NOMO-1 treated with dmso at 0.1 percent for 144 hours (cell line): ENCODE measurements at regions not wholly inside any gene's neighbourhood (a gene's known extent, or its start where the extent isn't known, plus 50 kb on each side); places are given as distances from the start of the nearest gene placed in this dataset.
A peak's percentile ranks its signal among the peaks of the same experiment; 100 is the strongest.

ENCODE experiments used
- DNase-seq: peaks from one replicate; lab custom pipeline; 2025; ENCODE audit not compliant: unreplicated experiment; lab: John Stamatoyannopoulos, UW

DNA sequence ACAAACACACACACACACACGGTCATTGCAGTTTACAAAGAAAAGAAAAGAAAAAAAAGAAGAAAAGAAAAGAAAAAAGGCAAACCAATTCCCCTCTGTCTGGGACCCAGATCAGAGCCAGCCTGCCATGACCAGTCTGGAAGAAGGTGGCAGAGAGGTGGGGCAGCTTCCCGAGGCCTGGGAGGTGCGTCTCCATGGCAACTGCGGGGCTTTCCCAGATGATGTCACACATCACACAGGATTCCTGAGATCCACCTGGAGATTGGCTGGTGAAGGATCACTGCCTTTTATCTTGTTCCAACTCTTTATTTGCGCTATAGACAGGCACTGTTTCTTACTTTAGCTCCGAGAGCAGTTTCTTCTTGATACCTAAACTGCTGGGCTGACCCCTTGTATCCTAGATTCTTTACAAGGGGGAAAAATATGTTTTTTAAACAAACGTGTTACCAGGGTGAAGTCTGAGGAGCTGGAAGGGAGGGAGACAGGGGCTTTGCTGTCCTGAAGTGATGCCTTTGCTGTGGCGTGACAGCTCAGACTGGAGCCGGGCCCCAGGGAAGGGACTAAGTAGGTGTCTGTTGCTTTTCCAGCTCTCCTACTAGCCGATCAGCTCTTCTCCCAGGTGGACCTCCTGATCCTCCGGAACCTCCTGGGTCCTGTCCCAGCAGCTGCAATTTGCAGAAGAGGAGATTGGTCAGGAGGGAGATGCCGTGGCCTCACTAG lies 298.5 kb downstream of the KLF6 start:
- no peak for DNase-seq

DNA sequence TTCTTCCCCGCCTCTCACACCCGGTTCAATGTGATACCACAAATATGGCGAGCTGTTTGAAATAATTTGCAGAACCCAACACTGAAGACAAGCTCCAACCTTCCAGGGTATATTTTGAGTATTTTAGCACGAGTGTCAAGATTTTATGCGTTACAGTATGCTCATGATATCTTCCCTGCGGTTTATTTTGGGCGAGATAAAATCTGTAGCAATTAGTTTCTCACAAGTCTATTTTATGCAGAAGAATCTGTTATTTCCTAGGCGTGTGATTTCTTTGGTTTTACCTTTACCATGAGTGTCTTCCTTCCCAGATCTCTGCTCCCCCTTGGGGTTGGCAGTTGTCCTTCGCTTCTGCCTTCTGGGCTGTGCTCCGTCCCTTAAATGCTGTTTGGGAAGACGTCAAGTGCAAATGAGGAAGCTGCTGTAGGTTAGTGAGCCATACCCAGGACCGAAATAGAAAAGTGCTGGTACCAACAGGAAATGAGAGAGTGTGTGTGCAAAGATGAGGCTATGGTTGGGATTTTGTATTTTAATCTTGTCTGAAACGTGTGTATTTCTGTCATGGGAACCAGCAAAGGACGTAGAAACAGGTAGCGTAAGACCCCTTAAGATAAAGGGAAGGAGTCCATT lies 299.8 kb downstream of the KLF6 start:
- DNase-seq, result peak; percentile 84

GRCh38 chr10:3484306-3485056 lies 300.5 kb downstream of the KLF6 start:
- DNase-seq, result no peak

GRCh38 chr10:3482200-3482993 lies 302.6 kb downstream of the KLF6 start:
- peak; percentile 86 for DNase-seq

DNA sequence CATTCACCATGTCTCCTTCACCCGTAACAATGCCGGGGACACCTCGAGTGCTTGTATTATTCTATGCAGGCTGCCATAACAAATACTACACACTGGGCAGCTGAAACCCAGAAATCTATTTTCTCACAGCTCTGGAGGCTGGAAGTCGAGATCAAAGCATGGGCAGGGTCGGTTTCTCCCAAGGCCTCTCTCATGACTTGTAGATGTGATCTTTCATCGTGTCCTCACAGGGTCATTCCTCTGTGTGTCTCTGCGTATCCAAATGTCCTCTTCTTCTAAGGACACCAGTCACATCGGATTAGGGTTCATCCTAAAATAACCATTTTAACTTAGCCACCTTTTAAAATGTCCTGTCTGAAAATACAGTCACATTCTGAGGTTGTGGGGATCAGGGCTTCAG lies 303.5 kb downstream of the KLF6 start:
- no peak for DNase-seq

GRCh38 chr10:3480990-3481315 lies 304.1 kb downstream of the KLF6 start:
- no peak for DNase-seq

DNA sequence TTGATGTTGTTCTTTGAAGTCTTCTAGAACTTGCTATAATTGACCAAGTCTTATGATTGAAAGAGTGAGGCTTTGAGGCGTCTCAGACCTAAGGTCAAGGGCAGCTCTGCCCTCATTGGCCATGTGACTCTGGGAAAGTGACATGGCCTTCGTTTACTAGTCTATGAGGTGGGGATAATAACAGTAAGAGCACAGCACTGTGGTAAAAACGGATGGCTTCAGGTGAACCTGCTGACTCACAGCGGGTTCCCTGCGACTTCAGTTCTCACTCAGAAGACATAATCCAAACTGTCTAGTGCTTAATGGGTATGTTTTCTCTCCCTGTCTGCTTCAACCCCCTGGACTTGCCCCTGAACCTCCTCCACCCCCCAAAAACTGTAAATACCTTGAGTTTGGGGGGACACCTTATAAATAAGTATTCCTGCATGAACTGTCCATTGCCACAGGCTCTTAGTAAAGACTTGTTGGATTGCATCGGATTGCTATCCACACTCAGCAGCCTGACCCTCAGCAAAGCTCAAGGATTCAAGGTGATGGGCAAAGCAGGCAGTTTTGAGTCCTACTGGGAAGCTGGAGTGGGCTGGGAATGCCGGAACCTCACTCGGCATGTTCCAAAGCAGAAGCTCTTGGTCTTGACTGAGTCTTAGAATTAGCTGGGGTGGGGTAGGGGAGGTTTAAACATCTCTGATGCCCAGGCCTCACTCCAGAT lies 304.6 kb downstream of the KLF6 start:
- DNase-seq, result no peak

DNA sequence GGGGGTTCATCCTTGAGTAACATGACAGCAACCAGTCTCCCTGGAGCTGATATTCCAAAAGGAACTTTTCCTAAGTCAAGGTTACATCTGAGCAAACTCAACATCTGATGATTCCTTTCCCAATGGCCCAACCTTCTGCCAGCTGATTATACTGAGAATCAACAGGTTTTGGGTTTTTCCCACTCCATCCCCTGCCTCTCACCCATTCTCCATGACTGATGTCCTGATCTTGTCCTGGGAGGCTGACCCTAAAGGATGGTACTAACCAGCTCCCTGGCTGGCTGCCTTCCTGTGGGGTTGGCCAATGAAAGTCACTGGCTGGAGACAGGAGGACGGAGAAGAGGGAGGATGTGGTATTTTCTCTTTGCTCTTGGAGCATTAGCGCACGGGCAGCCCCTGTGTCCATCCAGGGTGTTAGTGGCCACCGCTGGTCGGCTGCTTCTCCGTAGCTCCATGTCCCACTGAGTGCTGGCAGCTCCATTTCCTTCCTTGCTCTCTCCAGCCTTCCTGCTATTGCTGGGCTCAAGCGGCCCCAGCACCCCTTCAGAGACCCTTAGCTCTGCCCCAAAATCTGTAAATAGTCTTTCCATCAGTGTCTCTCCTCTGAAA lies 306.2 kb upstream of the PITRM1 start:
- no peak for DNase-seq

DNA sequence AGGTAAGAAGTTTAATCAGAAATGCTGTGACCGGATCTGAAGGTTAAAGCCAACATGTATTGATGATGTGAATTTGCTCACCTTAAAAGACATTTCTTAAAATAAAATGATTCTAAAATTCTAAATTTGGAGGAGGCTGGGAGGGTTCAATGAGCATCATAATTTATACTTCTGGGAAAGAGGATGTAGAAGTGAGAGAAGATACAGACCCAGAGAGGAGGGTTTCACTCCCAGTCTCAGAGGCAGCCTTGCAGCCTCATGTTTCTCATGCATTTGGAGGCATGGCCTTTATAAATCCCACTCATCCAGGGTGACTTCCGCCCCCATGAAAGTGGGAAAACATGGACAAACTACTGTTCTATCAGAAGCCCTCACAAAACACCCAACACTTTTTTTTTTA lies 305.6 kb upstream of the PITRM1 start:
- DNase-seq, result no peak

- DNase-seq, result no peak
Observed at GRCh38 chr10:3477683-3478082, 305.1 kb upstream of the PITRM1 start.

DNA sequence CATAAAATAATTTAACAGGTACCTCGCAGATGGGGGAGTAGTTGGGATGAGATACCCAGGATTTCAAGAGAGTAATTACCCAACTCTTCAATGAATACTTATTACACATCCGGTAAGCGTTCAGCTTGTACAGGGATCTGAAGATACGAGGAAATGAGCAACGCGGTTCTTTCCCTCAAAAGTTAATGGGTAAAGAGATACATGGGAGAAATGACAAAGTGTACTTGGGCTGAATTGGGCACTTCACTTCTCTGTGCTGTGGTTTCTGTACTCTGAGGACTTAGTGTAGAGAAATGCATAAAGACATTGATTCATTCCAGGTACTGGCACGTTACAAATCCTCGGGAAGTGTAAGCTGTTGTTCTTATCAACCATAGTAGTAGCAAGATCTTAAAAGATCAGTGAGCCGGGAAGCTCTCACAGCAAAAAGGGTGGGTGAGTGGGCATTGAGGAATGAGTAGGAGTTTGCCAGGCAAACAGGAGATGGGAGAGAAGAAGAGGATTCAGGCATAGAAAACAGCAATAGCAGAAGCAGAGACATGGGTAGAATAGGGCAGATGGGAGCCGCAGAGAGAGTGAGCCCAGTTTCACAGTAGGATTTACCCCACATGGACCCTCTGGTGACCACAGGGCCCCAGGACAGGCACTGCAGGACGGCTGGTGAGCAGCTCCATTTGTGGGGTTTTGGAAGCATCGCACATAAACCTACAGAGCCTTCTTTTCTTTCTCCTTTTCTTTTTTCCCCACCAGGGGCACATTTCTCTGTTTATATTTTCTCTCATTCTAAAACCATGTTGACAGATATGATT lies 304.3 kb upstream of the PITRM1 start:
- no peak for DNase-seq

GRCh38 chr10:3476186-3476585 lies 303.6 kb upstream of the PITRM1 start:
- no peak for DNase-seq

GRCh38 chr10:3475367-3475766 lies 302.8 kb upstream of the PITRM1 start:
- no peak for DNase-seq

GRCh38 chr10:3474266-3474665 lies 301.7 kb upstream of the PITRM1 start:
- no peak for DNase-seq

DNA sequence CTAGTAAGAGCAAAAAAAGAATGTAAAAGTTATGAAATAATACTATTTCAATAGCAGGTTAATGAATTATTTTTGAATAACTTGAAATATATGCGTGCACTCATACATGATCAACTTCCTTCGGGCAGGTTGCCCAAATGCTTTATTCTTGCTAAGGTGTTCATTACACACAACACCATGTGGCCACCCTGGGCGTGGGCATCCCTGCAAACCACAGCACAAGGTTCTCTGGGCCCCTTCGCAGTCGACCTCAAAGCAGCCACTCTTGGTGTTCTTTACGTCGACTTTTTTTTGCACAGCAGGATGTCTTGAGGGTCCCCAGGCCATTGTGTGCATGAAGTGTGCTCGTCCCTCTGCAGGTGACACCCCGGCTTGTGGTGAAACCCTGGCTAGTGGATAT lies 300.7 kb upstream of the PITRM1 start:
- DNase-seq, result no peak

DNA sequence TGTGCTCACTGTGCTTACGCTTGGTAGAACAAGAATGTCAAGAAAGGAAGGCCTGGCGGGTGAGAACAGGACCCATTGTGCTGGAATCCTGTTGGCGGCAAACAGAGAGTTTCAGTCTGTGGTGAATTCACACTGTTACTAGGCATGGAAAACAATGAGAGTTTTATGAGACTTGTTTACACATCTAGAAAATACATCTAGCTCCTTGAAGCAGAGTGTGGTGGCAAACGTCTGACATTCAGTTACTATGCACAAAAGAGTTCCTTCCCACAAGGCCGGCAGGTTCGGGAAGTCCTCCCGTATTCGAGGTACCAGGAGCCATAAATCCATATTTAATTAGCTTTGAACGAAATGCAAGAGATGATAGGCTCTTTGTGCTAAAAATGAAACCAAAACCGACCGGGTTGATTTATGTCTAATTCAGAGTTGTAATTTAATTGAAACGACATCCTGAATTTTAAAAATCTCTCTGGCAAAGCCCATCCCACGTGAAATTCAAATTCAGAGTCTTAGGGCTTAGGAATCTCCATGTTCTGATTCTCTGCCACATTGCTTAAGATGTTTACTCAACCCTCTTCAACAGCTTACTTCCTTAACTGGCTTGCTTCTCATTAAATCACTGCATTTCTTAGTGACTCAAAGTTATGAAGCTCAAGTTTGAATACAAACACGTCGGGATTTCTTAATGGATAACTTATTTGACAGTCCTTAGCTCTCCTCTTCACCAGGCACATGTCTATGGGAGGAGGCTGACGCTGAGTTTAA lies 299.9 kb upstream of the PITRM1 start:
- no peak for DNase-seq

GRCh38 chr10:3471927-3472286 lies 299.3 kb upstream of the PITRM1 start:
- DNase-seq, result no peak

DNA sequence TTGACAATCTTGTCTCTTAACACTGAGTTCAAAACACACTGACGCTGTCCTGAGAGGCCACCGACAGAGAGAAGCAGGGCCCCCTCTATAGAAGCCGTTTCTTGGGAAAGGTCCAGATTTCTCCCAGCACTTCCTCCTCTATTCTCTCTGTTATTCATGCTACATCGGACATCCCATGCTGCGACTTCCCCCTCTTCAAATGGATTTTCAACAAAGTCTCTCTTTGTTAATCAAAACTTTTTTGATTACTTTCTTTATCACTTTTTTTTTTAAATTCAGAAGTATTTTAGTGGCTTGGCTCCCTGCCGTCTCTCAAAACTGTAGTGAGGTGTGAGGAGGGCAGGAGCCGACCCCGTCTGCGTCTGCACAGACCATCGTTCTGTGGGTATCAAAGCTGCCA lies 298.9 kb upstream of the PITRM1 start:
- DNase-seq, result no peak

- no peak for DNase-seq
Observed at GRCh38 chr10:3470191-3470590, 297.6 kb upstream of the PITRM1 start.
